Upper lobe of right lung (tissue), 1 donor: ENCODE measurements at regions not wholly inside any gene's neighbourhood (a gene's known extent, or its start where the extent isn't known, plus 50 kb on each side); places are given as distances from the start of the nearest gene placed in this dataset.
"Not testable (repeated sequence)": the region's sequence is repeated elsewhere in the genome, so short reads cannot be mapped to it uniquely, and the experiment has no call there.

Experiments used
- ATAC-seq: fragments of 200-7000 bp; cut with Tn5 transposase; one replicate; pipeline ENCODE4 v1.9.1; 2020; ENCODE audit warnings: mild to moderate bottlenecking, moderate library complexity
- DNase-seq: peaks from one replicate; pipeline ENCODE4 v3.0.0-alpha.2; 2020
- H3K27ac ChIP-seq: fragments of 200-600 bp; one replicate; pipeline ENCODE4 v1.8.0; 2022
- H3K27me3 ChIP-seq: fragments of 200-600 bp; one replicate; pipeline ENCODE4 v1.8.0; 2022; ENCODE audit warnings: mild to moderate bottlenecking
- H3K36me3 ChIP-seq: fragments of 200-600 bp; one replicate; pipeline ENCODE4 v1.8.0; 2022
- H3K4me1 ChIP-seq: fragments of 200-600 bp; one replicate; pipeline ENCODE4 v1.8.0; 2022
- H3K4me3 ChIP-seq: fragments of 200-600 bp; one replicate; pipeline ENCODE4 v1.8.0; 2022; ENCODE audit warnings: mild to moderate bottlenecking
- H3K9me3 ChIP-seq: fragments of 200-600 bp; one replicate; pipeline ENCODE4 v1.8.0; 2022
- CTCF ChIP-seq: fragments of 200-600 bp; IDR thresholded peaks from one replicate; pipeline ENCODE4 v1.8.0; 2022; ENCODE audit warnings: antibody characterized with exemption
- intact Hi-C: fragments of 100-400 bp; cut with DNase I; formaldehyde crosslinking; loops from one replicate; pipeline ENCODE4 v1.11.0; 2022
- donor health status: DM: no; HTN: yes; CAD: no; lungs with severe emphysema.

- no peak for TF ChIP-seq CTCF
- Histone ChIP-seq H3K4me1 (no peaks in the 10 kb centered on the region), H3K27ac (no peak overlapping the region), H3K27me3 (no peaks in the 10 kb centered on the region), H3K36me3 (no peaks in the 10 kb centered on the region), H3K9me3 (no peaks in the 10 kb centered on the region), H3K4me3 (no peak overlapping the region)
- intact Hi-C loops: no loop called here
- ATAC-seq (no peak), DNase-seq (no peak)
These were observed 454.0 kb downstream of the PLPP3 start for GRCh38 chr1:56125316-56125715.

GRCh38 chr1:56123826-56124225, 455.5 kb downstream of the PLPP3 start:
- H3K27me3 ChIP-seq: no peaks in the 10 kb centered on the region
- intact Hi-C loops: no loop called here
- no peak overlapping the region for H3K4me3 ChIP-seq
- no peaks in the 10 kb centered on the region for H3K4me1 ChIP-seq
- H3K9me3 ChIP-seq: no peaks in the 10 kb centered on the region
- ATAC-seq (no peak), DNase-seq (no peak)
- TF ChIP-seq CTCF: no peak
- no peak overlapping the region for H3K27ac ChIP-seq
- H3K36me3 ChIP-seq: no peaks in the 10 kb centered on the region

GRCh38 chr1:56123421-56123820, 455.9 kb downstream of the PLPP3 start:
- H3K4me1 ChIP-seq: no peaks in the 10 kb centered on the region
- H3K27me3 ChIP-seq: no peaks in the 10 kb centered on the region
- DNase-seq (no peak), ATAC-seq (no peak)
- no peaks in the 10 kb centered on the region for H3K36me3 ChIP-seq
- H3K9me3 ChIP-seq: no peaks in the 10 kb centered on the region
- no peak overlapping the region for H3K27ac ChIP-seq
- intact Hi-C loops: no loop called here
- H3K4me3 ChIP-seq: no peak overlapping the region
- no peak for TF ChIP-seq CTCF

GRCh38 chr1:56120021-56120420, 459.3 kb downstream of the PLPP3 start:
- ATAC-seq (no peak), DNase-seq (no peak)
- Histone ChIP-seq H3K36me3 (no peaks in the 10 kb centered on the region), H3K9me3 (no peaks in the 10 kb centered on the region), H3K27ac (no peak overlapping the region), H3K4me3 (no peak overlapping the region), H3K27me3 (no peaks in the 10 kb centered on the region), H3K4me1 (no peaks in the 10 kb centered on the region)
- no peak for TF ChIP-seq CTCF
- intact Hi-C loops: no loop called here

GRCh38 chr1:56118676-56119075, 460.7 kb downstream of the PLPP3 start:
- H3K9me3 ChIP-seq, intact Hi-C loops: not testable (repeated sequence)

GRCh38 chr1:56115701-56116100, 463.7 kb downstream of the PLPP3 start:
- no peak for ATAC-seq
- H3K27me3 ChIP-seq: no peaks in the 10 kb centered on the region
- no peak overlapping the region for H3K27ac ChIP-seq
- H3K4me3 ChIP-seq: no peak overlapping the region
- no peaks in the 10 kb centered on the region for H3K9me3 ChIP-seq
- intact Hi-C loops: no loop called here
- TF ChIP-seq CTCF: no peak
- no peaks in the 10 kb centered on the region for H3K36me3 ChIP-seq
- no peak for DNase-seq
- no peaks in the 10 kb centered on the region for H3K4me1 ChIP-seq

More at GRCh38 chr1:56118676-56119075, 460.7 kb downstream of the PLPP3 start:
- not testable (repeated sequence) for ATAC-seq, H3K27ac ChIP-seq, H3K36me3 ChIP-seq, H3K4me3 ChIP-seq, H3K27me3 ChIP-seq, H3K4me1 ChIP-seq, DNase-seq
